Epidermal melanocyte (primary cell): ENCODE measurements at regions not wholly inside any gene's neighbourhood (a gene's known extent, or its start where the extent isn't known, plus 50 kb on each side); places are given as distances from the start of the nearest gene placed in this dataset.
"Not testable (repeated sequence)": the region's sequence is repeated elsewhere in the genome, so short reads cannot be mapped to it uniquely, and the experiment has no call there.

Experiments used
- DNase-seq: peaks from one replicate; pipeline ENCODE4 v3.0.0; 2011; ENCODE audit warnings: low spot score; ENCODE audit not compliant: insufficient read length

GRCh38 chr16:29578898-29579297 is 72.7 kb upstream of the NPIPB12 start:
- not testable (repeated sequence) for DNase-seq

- not testable (repeated sequence) for DNase-seq
Observed at GRCh38 chr16:29581764-29582163, 75.6 kb upstream of the NPIPB12 start.

DNA sequence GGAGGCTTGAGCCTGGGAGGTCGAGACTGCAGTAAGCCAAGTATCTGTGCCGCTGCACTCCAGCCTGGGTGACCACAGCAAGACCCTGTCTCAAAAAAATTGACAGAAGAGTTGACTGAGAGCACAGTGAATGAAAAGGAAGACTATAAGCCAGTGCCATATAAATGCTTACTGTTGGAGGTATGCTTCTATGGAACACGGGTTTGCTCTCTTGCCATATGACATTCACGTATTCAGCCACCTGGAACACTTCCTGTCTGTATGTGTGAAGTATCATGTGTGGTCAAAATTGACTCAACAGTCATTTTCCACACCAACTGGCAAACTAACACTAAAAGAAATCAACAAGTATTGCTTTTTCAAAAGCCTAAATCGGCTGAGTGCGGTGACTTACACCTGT is 71.1 kb upstream of the SPN start:
- DNase-seq, result not testable (repeated sequence)

DNA sequence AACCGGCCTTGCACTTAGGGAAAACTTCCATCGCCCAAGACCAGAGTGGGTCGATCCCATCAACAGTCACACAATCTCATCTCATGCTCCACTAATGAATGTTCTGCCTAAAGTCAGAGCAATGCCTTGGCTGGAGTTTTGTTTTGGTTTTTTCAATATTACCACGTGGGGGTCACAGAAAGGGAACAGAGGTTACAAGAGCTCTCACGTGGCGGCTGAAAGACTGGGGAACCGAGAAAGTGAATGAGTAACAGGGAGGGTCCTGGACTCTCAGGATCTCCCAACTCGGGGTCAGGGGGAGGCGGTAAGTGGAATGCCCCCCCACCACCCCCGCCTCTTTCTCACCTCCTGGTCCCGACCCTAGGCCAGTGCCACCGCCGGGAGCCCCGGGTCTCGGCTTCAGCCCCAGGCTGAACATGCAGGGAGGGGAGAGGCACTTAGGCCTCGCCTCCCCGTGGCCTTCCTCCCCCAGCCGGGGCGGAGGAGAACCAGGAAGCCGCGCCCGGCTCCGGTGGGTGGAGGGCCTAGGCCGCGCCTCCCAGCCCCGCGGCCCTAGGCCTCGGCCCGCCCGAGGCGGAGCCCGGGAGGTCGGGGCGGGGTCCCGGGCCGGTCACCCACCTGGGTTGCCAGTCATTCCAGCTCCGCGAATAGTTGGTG is 68.7 kb upstream of the SPN start:
- DNase-seq, result not testable (repeated sequence)

DNA sequence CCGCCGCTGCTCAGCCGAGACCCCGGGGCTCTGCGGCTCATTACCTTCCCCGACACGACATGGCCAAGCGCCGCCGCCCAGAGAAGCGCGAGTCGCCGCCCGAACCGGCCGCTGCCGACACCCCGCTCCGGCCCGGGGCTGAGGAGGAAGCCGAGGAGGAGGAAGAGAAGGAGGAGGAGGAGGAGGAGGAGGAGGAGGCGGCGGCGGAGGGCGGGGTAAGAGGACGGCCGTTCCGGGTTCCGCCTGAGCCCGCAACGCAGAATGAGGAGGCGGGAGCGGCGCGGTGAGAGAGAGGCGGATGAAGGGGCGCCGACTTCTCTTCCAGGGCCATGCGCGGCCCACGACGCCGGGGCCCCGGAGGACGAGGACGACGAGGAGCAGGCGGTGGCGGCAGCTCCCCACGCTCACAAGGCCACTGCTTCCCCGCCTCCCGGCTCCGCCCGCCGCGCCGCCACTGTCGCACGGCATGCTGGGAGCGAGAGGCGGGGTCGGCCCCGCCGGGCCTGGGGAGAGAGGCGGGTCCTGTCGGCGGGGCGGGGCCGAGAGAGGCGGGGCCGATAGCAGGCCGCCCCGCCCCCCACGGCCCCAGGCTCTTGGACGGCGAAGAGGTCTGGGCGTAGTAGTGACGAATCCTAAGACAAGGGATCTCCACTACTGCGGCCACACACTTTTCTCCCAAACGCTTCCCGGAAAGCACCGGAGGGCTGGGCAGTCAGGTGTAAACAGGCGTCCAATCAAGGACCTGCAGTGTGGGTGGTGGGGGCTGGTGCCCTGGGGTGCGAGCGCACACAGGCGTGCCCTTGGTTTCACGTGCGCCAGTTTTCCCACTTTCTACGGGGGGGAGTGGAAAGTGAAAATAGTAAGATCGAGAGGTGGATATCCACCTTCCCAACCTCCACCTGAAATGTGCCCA is 67.9 kb upstream of the SPN start:
- DNase-seq, result peak; percentile 36

DNA sequence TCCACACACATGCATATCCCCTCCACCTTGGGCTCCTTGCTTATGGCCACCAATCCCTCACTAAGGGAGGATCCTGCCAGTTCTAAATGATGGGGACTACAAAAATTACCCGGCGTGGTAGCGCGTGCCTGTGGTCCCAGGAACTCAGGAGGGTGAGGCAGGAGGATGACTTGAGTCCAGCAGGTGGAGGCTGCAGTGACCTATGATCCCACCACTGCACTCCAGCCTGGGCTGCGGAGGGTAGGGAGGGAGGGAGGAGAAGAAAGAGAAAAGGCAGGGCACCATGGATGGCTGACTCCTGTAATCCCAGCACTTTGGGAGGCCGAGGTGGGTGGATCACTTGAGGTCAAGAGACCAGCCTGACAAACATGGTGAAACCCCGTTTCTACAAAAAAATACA is 66.0 kb upstream of the SPN start:
- DNase-seq, result not testable (repeated sequence)

GRCh38 chr16:29600111-29601000 is 62.7 kb upstream of the SPN start:
- DNase-seq, result not testable (repeated sequence)

- DNase-seq, result peak; percentile 15
Observed at GRCh38 chr16:29602247-29602625, 60.8 kb upstream of the SPN start.

- DNase-seq, result peak; percentile 14
Observed at GRCh38 chr16:29602683-29603088, 60.4 kb upstream of the SPN start.

- peak; percentile 19 for DNase-seq
Observed at GRCh38 chr16:29604631-29605549, 58.2 kb upstream of the SPN start.

DNA sequence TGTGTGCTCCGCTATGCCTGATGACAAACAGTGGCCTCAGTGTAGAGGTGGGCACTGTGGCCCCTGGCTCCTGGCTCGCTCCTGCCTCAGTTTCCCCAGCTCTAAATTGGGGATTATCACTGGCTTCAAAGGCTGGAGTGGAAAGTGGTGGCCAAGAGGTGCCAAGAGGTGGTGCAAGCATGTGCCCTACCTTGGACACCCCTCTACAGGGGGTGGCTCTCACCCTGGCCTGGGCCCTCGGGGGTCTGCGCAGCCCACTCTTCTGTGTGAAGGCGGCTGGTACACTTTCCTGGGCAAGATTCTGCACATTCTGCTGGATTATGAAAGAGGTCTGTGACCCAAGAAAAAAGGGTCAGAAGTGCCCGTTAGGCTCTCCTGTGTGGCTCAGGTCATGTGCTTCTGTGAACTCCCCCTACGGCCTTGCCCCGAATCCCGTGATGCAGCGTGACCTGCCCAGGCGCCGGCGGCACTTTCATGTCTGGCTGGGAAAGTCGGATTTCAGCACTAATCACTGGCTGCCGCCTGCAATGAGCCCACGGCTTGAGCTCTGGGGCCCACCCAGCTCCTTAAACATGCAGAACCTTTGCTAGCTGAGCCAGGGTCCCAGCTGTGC is 57.3 kb upstream of the SPN start:
- DNase-seq, result not testable (repeated sequence)

- not testable (repeated sequence) for DNase-seq
Observed at GRCh38 chr16:29606669-29607427, 56.2 kb upstream of the SPN start.

GRCh38 chr16:29607428-29607823 is 55.6 kb upstream of the SPN start:
- not testable (repeated sequence) for DNase-seq

DNA sequence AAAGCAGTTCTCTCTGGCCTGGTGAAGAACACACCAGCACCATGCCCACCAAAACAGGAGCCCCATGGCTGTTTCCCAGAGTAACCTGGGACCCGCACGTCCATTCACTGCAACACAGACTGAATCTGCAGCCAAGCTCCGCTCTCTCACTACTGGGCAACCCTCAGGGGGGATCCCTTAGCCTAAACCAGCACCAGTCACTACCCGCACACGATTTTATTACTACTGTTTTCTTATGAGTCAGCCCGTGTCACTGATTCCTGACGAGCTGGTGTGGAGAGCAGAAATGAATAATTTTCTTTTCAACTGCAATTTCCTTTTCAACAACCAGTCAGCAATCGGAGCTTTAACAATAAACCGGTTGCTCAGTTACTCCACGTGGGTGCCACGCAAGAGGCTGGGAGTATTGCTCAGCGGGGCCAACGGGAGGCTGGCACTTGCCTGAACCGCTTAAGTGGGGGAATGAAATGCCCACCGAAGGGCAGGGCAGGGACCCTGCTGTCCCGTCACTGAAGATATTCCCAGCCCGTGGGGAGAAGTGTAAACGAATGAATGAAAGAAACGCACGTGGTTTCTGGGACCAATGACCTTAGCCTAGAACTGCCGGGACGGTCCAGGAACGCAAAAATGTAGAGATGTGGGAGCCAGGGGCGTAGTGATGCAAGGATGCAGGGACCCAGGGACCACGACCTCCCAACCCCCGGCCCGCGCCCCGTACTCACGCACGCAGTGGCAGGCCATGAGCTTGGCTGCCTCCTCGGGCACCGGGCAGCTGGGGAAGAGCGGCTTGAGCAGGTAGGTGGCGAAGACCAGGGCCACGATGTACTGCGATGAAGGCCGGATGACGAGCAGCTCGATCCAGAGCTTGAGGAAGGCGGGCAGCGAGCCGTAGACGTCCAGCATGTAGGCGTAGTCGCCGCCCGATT is 50.4 kb upstream of the SPN start:
- not testable (repeated sequence) for DNase-seq
